WTC11 (cell line): ENCODE measurements at regions not wholly inside any gene's neighbourhood (a gene's known extent, or its start where the extent isn't known, plus 50 kb on each side); places are given as distances from the start of the nearest gene placed in this dataset.

ENCODE experiments used
- ATAC-seq: fragments of 200-7000 bp; cut with Tn5 transposase; 2 replicates; pipeline ENCODE4 v1.10.0; 2021; ENCODE audit warnings: mild to moderate bottlenecking, moderate library complexity
- CTCF ChIA-PET: fragments of 300-600 bp; sonication (Branson Sonifier 250); formaldehyde crosslinking; loops from one replicate; lab custom pipeline; 2021; ENCODE audit warnings: antibody characterized with exemption; lab: Charles Lee
- POLR2A ChIA-PET: fragments of 350-600 bp; sonication (Branson Sonifier 250); formaldehyde crosslinking; loops from one replicate; lab custom pipeline; 2021; ENCODE audit warnings: antibody characterized with exemption; lab: Charles Lee
- DNase-seq: peaks from one replicate; pipeline ENCODE4 v3.0.0; 2021; ENCODE audit warnings: low spot score
- H3K27ac Mint-ChIP-seq: 2 replicates; pipeline ENCODE4 v1.8.0; 2021; ENCODE audit warnings: mixed read lengths
- H3K27me3 Mint-ChIP-seq: 2 replicates; pipeline ENCODE4 v1.8.0; 2021; ENCODE audit warnings: low read depth, mild to moderate bottlenecking, moderate library complexity, mixed read lengths
- H3K36me3 Mint-ChIP-seq: 2 replicates; pipeline ENCODE4 v1.8.0; 2021; ENCODE audit warnings: mixed read lengths
- H3K4me1 Mint-ChIP-seq: 2 replicates; pipeline ENCODE4 v1.8.0; 2022; ENCODE audit warnings: mixed read lengths
- H3K4me3 Mint-ChIP-seq: 2 replicates; pipeline ENCODE4 v1.8.0; 2021; ENCODE audit warnings: mild to moderate bottlenecking, moderate library complexity, mixed read lengths
- H3K9me3 Mint-ChIP-seq: 2 replicates; pipeline ENCODE4 v1.8.0; 2021; ENCODE audit warnings: mixed read lengths
- CREB1 ChIP-seq: sonication (generic); formaldehyde crosslinking; IDR thresholded peaks from 2 replicates; pipeline ENCODE4 v1.8.0; 2023; ENCODE audit warnings: mild to moderate bottlenecking, missing genetic modification reagents
- ELF4 ChIP-seq: sonication (generic); formaldehyde crosslinking; IDR thresholded peaks from 2 replicates; pipeline ENCODE4 v1.8.1; 2022; ENCODE audit warnings: low read depth, mild to moderate bottlenecking, moderate library complexity, missing genetic modification reagents
- EMX1 ChIP-seq: fragments of 250-450 bp; sonication (Bioruptor Pico); IDR thresholded peaks from 2 replicates; pipeline ENCODE4 v1.8.0; 2021; ENCODE audit warnings: mild to moderate bottlenecking
- FOXK1 ChIP-seq: sonication (generic); formaldehyde crosslinking; IDR thresholded peaks from 2 replicates; pipeline ENCODE4 v1.8.0; 2022; ENCODE audit warnings: mild to moderate bottlenecking, moderate library complexity, missing genetic modification reagents
- GABPB1 ChIP-seq: sonication (generic); formaldehyde crosslinking; IDR thresholded peaks from 2 replicates; pipeline ENCODE4 v1.8.1; 2023; ENCODE audit warnings: mild to moderate bottlenecking, missing genetic modification reagents
- HMGA2 ChIP-seq: fragments of 250-450 bp; sonication (Bioruptor Pico); IDR thresholded peaks from 2 replicates; pipeline ENCODE4 v1.4.0; 2021; ENCODE audit warnings: mild to moderate bottlenecking, moderate library complexity
- MYBL2 ChIP-seq: sonication (generic); formaldehyde crosslinking; IDR thresholded peaks from 2 replicates; pipeline ENCODE4 v1.8.1; 2023; ENCODE audit warnings: mild to moderate bottlenecking, moderate library complexity, missing genetic modification reagents
- NR1H2 ChIP-seq: sonication (generic); formaldehyde crosslinking; IDR thresholded peaks from 2 replicates; pipeline ENCODE4 v1.9.0; 2021; ENCODE audit warnings: mild to moderate bottlenecking, moderate library complexity, missing genetic modification reagents
- OVOL2 ChIP-seq: fragments of 250-450 bp; sonication (Bioruptor Pico); IDR thresholded peaks from 2 replicates; pipeline ENCODE4 v1.9.0; 2021; ENCODE audit warnings: mild to moderate bottlenecking, borderline replicate concordance
- RELA ChIP-seq: sonication (generic); formaldehyde crosslinking; IDR thresholded peaks from 2 replicates; pipeline ENCODE4 v1.8.1; 2022; ENCODE audit warnings: missing genetic modification reagents, mild to moderate bottlenecking, borderline replicate concordance
- SMAD3 ChIP-seq: sonication (generic); formaldehyde crosslinking; IDR thresholded peaks from 2 replicates; pipeline ENCODE4 v1.8.0; 2022; ENCODE audit warnings: missing genetic modification reagents, mild to moderate bottlenecking, borderline replicate concordance
- TEAD4 ChIP-seq: sonication (generic); formaldehyde crosslinking; IDR thresholded peaks from 2 replicates; pipeline ENCODE4 v1.8.0; 2022; ENCODE audit warnings: mild to moderate bottlenecking, missing genetic modification reagents
- TP53 ChIP-seq: sonication (generic); formaldehyde crosslinking; IDR thresholded peaks from 2 replicates; pipeline ENCODE4 v1.8.1; 2023; ENCODE audit warnings: mild to moderate bottlenecking, missing genetic modification reagents
- ZNF232 ChIP-seq: sonication (generic); formaldehyde crosslinking; IDR thresholded peaks from 2 replicates; pipeline ENCODE4 v1.8.0; 2022; ENCODE audit warnings: mild to moderate bottlenecking, missing genetic modification reagents
- ZNF263 ChIP-seq: sonication (generic); formaldehyde crosslinking; IDR thresholded peaks from 2 replicates; pipeline ENCODE4 v1.8.1; 2022; ENCODE audit warnings: low read depth, mild to moderate bottlenecking, moderate library complexity, missing genetic modification reagents
- ZNF317 ChIP-seq: sonication (generic); formaldehyde crosslinking; IDR thresholded peaks from 2 replicates; pipeline ENCODE4 v1.8.1; 2023; ENCODE audit warnings: low read depth, mild to moderate bottlenecking, moderate library complexity, missing genetic modification reagents, borderline replicate concordance
- TF ChIP-seq, protein P1 (sequence below): sonication (generic); formaldehyde crosslinking; IDR thresholded peaks from 2 replicates; pipeline ENCODE4 v1.8.0; 2022; ENCODE audit warnings: mild to moderate bottlenecking, missing genetic modification reagents
- TF ChIP-seq, protein P2 (sequence below): fragments of 250-450 bp; sonication (Bioruptor Pico); IDR thresholded peaks from 2 replicates; pipeline ENCODE4 v1.9.0; 2021; ENCODE audit warnings: mild to moderate bottlenecking
- TF ChIP-seq, protein P3 (sequence below): sonication (generic); formaldehyde crosslinking; IDR thresholded peaks from 2 replicates; pipeline ENCODE4 v1.8.1; 2022; ENCODE audit warnings: mild to moderate bottlenecking, moderate library complexity, missing genetic modification reagents
- TF ChIP-seq, protein P4 (sequence below): sonication (generic); formaldehyde crosslinking; IDR thresholded peaks from 2 replicates; pipeline ENCODE4 v1.8.0; 2022; ENCODE audit warnings: mild to moderate bottlenecking, missing genetic modification reagents
- TF ChIP-seq, protein P5 (sequence below): sonication (generic); formaldehyde crosslinking; IDR thresholded peaks from 2 replicates; pipeline ENCODE4 v1.8.1; 2022; ENCODE audit warnings: low read depth, missing genetic modification reagents, borderline replicate concordance
- TF ChIP-seq, protein P6 (sequence below): sonication (generic); formaldehyde crosslinking; IDR thresholded peaks from 2 replicates; pipeline ENCODE4 v1.8.0; 2023; ENCODE audit warnings: missing genetic modification reagents
- TF ChIP-seq, protein P7 (sequence below): fragments of 250-450 bp; sonication (Bioruptor Pico); conservative IDR thresholded peaks from 2 replicates; pipeline ENCODE4 v1.9.0; 2021; ENCODE audit warnings: mild to moderate bottlenecking

DNA sequence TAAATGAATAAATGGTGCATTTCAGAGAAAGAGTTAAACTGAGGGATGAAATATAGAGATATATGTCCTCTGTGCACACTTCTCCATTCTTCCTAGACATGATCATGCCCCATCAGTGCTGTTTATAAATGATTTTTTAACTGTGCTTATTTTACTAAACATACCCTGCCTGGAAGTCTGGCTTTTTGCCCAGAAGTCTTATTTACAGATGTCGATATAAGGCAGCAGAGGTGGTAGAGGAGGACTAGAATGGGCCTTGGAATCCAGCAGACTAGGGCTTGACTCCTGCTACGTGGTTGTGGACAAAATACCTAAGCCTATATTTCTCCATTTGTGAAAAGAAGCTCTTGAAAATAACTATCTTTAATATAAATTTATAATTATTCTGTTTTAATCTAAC lies 355.5 kb downstream of the RAD51AP2 start:
- Mint-ChIP-seq H3K4me1 (no peaks in the 10 kb centered on the region), H3K9me3 (no peaks in the 10 kb centered on the region), H3K27ac (no peak overlapping the region), H3K27me3 (no peaks in the 10 kb centered on the region), H3K36me3 (no peaks in the 10 kb centered on the region), H3K4me3 (no peak overlapping the region)
- TF ChIP-seq ZNF317 (CRISPR knock-in tag) (no peak), EMX1 (no peak), FOXK1 (no peak), GABPB1 (CRISPR knock-in tag) (no peak), ZNF263 (CRISPR knock-in tag) (no peak), SMAD3 (no peak), HMGA2 (CRISPR knock-in tag) (no peak)
- TF ChIP-seq, protein P1, sequence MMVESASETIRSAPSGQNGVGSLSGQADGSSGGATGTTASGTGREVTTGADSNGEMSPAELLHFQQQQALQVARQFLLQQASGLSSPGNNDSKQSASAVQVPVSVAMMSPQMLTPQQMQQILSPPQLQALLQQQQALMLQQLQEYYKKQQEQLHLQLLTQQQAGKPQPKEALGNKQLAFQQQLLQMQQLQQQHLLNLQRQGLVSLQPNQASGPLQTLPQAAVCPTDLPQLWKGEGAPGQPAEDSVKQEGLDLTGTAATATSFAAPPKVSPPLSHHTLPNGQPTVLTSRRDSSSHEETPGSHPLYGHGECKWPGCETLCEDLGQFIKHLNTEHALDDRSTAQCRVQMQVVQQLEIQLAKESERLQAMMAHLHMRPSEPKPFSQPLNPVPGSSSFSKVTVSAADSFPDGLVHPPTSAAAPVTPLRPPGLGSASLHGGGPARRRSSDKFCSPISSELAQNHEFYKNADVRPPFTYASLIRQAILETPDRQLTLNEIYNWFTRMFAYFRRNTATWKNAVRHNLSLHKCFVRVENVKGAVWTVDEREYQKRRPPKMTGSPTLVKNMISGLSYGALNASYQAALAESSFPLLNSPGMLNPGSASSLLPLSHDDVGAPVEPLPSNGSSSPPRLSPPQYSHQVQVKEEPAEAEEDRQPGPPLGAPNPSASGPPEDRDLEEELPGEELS (CRISPR knock-in tag) = no peak
- CTCF ChIA-PET = no interaction called here
- no peak for ATAC-seq
- DNase-seq = no peak
- POLR2A ChIA-PET = no interaction called here

DNA sequence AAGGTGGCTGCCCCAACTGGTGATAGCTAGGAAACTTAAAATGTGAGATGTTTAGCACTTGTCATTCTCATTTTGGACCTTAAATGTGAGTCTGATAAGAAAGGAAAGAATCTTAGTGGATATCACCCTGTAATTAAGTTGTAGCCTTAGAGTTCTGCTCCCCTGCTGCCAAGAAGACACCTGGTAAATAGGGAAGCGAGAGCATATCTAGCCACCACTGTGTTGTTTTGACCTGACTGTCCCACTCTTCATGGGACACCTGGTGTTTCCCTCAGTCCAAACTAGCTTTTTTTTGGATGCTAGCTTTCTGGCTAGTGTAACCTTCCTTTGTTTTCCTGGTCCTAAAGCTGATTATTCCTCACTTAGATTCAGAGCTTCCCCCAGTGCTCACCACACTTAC lies 357.6 kb downstream of the RAD51AP2 start:
- no peaks in the 10 kb centered on the region for H3K36me3 Mint-ChIP-seq
- no peaks in the 10 kb centered on the region for H3K9me3 Mint-ChIP-seq
- no peaks in the 10 kb centered on the region for H3K4me1 Mint-ChIP-seq
- no peak for ATAC-seq
- POLR2A ChIA-PET = no interaction called here
- H3K27me3 Mint-ChIP-seq = no peaks in the 10 kb centered on the region
- H3K4me3 Mint-ChIP-seq = no peak overlapping the region
- CTCF ChIA-PET = no interaction called here
- DNase-seq = no peak
- H3K27ac Mint-ChIP-seq = no peak overlapping the region
- TF ChIP-seq ZNF232 (no peak), ZNF263 (CRISPR knock-in tag) (no peak), OVOL2 (CRISPR knock-in tag) (no peak), SMAD3 (no peak), RELA (CRISPR knock-in tag) (no peak), TEAD4 (CRISPR knock-in tag) (no peak)
- TF ChIP-seq, protein P2, sequence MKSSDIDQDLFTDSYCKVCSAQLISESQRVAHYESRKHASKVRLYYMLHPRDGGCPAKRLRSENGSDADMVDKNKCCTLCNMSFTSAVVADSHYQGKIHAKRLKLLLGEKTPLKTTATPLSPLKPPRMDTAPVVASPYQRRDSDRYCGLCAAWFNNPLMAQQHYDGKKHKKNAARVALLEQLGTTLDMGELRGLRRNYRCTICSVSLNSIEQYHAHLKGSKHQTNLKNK = no peak
- TF ChIP-seq, protein P3, sequence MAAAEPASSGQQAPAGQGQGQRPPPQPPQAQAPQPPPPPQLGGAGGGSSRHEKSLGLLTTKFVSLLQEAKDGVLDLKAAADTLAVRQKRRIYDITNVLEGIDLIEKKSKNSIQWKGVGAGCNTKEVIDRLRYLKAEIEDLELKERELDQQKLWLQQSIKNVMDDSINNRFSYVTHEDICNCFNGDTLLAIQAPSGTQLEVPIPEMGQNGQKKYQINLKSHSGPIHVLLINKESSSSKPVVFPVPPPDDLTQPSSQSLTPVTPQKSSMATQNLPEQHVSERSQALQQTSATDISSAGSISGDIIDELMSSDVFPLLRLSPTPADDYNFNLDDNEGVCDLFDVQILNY (CRISPR knock-in tag) = no peak
- TF ChIP-seq, protein P4, sequence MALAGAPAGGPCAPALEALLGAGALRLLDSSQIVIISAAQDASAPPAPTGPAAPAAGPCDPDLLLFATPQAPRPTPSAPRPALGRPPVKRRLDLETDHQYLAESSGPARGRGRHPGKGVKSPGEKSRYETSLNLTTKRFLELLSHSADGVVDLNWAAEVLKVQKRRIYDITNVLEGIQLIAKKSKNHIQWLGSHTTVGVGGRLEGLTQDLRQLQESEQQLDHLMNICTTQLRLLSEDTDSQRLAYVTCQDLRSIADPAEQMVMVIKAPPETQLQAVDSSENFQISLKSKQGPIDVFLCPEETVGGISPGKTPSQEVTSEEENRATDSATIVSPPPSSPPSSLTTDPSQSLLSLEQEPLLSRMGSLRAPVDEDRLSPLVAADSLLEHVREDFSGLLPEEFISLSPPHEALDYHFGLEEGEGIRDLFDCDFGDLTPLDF (CRISPR knock-in tag) = no peak
- TF ChIP-seq, all 79 proteins: peak for 0

DNA sequence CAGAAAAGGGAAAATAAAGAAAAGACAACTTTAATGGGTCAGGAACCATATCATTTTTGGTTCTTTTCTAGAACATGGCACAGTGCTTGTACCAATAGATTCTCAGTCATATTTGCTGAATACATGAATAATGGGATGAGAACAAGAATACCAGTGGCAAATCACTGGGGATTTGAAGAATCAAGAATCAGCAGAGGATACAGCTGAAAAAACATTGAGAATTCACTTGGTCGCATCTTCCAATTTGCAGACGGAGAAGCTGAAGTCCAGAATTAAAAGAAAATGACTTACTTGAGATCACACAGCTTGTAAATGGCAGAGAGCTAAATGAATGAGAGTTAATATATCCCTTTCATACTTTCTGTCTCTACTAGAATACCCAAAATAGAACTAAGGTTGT lies 362.2 kb downstream of the RAD51AP2 start:
- Mint-ChIP-seq H3K27ac (no peak overlapping the region), H3K4me3 (no peak overlapping the region), H3K36me3 (no peaks in the 10 kb centered on the region), H3K9me3 (0 out of 2 replicates have a peak, but pooled peaks cover 6% of the 10 kb centered on the region), H3K27me3 (no peaks in the 10 kb centered on the region), H3K4me1 (no peaks in the 10 kb centered on the region)
- DNase-seq (no peak), ATAC-seq (no peak)
- ChIA-PET CTCF (no interaction called here), POLR2A (no interaction called here)
- no peak for TF ChIP-seq ELF4 (CRISPR knock-in tag)
- no peak for TF ChIP-seq CREB1
- TF ChIP-seq, protein P5, sequence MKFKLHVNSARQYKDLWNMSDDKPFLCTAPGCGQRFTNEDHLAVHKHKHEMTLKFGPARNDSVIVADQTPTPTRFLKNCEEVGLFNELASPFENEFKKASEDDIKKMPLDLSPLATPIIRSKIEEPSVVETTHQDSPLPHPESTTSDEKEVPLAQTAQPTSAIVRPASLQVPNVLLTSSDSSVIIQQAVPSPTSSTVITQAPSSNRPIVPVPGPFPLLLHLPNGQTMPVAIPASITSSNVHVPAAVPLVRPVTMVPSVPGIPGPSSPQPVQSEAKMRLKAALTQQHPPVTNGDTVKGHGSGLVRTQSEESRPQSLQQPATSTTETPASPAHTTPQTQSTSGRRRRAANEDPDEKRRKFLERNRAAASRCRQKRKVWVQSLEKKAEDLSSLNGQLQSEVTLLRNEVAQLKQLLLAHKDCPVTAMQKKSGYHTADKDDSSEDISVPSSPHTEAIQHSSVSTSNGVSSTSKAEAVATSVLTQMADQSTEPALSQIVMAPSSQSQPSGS (CRISPR knock-in tag) = no peak
- TF ChIP-seq NR1H2 (CRISPR knock-in tag) = no peak
- TF ChIP-seq, protein P4 (CRISPR knock-in tag) = no peak
- TF ChIP-seq, protein P6, sequence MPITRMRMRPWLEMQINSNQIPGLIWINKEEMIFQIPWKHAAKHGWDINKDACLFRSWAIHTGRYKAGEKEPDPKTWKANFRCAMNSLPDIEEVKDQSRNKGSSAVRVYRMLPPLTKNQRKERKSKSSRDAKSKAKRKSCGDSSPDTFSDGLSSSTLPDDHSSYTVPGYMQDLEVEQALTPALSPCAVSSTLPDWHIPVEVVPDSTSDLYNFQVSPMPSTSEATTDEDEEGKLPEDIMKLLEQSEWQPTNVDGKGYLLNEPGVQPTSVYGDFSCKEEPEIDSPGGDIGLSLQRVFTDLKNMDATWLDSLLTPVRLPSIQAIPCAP (CRISPR knock-in tag) = no peak
- no peak for TF ChIP-seq ZNF317 (CRISPR knock-in tag)
- no peak for TF ChIP-seq TP53 (CRISPR knock-in tag)
- TF ChIP-seq, protein P7, sequence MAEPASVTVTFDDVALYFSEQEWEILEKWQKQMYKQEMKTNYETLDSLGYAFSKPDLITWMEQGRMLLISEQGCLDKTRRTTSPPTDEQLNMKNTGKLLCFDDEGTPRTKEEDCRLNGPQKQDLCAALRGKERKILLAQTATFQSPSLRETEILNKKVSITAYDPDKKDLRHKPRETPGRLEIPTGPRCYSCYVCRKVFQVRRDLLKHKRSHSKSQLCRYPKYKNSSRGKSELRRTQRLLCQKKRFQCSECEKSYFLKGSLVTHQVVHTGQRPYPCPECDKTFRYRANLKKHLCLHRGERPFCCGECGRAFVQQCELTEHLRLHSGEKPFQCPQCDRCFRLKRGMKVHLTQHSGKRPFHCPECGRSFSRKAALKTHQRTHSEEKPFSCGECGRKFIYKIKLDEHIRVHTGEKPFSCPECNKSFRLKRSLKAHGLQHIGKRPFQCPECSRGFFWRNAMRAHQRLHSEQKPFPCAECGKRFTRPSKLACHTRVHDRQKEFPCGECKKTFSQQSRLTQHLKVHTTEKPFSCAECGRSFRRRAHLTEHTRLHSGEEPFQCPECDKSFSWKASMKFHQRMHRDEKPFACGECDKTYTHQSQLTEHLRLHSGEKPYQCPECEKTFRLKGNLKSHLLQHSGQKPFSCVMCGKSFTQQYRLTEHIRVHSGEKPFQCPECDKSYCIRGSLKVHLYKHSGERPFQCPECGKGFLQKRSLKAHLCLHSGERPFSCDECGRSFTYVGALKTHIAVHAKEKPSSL (CRISPR knock-in tag) = no peak
- TF ChIP-seq MYBL2 (CRISPR knock-in tag) = no peak
